Epithelial cell of esophagus (primary cell): ENCODE measurements at regions not wholly inside any gene's neighbourhood (a gene's known extent, or its start where the extent isn't known, plus 50 kb on each side); places are given as distances from the start of the nearest gene placed in this dataset.
"Not testable (repeated sequence)": the region's sequence is repeated elsewhere in the genome, so short reads cannot be mapped to it uniquely, and the experiment has no call there.

Experiments used
- DNase-seq: peaks from one replicate; pipeline ENCODE4 v3.0.0; 2010; ENCODE audit warnings: low read depth
- H3K4me3 ChIP-seq: 2 replicates; pipeline ENCODE4 v1.5.1; 2011; ENCODE audit warnings: mild to moderate bottlenecking, low read length, control low read depth
- TF ChIP-seq, protein P1 (sequence below): IDR thresholded peaks from 2 replicates; pipeline ENCODE4 v1.5.1; 2011; ENCODE audit warnings: low read depth, mild to moderate bottlenecking, low read length, control low read depth, inconsistent platforms; ENCODE audit not compliant: insufficient read depth; ENCODE audit errors: missing control alignments

GRCh38 chr3:8303466-8303865 is 198.2 kb upstream of the LMCD1 start:
- peak; percentile 4 for DNase-seq
- TF ChIP-seq, protein P1, sequence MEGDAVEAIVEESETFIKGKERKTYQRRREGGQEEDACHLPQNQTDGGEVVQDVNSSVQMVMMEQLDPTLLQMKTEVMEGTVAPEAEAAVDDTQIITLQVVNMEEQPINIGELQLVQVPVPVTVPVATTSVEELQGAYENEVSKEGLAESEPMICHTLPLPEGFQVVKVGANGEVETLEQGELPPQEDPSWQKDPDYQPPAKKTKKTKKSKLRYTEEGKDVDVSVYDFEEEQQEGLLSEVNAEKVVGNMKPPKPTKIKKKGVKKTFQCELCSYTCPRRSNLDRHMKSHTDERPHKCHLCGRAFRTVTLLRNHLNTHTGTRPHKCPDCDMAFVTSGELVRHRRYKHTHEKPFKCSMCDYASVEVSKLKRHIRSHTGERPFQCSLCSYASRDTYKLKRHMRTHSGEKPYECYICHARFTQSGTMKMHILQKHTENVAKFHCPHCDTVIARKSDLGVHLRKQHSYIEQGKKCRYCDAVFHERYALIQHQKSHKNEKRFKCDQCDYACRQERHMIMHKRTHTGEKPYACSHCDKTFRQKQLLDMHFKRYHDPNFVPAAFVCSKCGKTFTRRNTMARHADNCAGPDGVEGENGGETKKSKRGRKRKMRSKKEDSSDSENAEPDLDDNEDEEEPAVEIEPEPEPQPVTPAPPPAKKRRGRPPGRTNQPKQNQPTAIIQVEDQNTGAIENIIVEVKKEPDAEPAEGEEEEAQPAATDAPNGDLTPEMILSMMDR: no peak
- no peak overlapping the region for H3K4me3 ChIP-seq

DNA sequence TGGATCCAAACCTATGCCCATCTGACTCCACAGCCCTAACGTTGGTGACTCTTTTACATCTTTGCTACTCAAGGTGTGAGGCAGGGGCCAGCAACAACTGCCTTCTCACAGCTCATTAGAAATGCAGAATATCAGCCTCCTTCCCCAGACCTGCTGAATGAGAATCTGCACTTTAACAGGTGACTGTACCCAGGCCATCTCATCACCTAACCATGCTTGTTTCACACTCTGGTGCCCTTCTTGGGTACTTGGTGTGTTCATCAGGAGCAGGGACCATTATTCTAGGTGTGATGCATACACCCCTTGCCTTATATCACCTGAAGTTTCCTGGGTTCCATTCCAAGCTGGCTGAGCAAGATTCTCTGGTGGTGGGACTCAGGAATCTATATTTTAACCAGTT is 196.3 kb upstream of the LMCD1 start:
- TF ChIP-seq, protein P1: no peak
- H3K4me3 ChIP-seq: no peak overlapping the region
- no peak for DNase-seq

DNA sequence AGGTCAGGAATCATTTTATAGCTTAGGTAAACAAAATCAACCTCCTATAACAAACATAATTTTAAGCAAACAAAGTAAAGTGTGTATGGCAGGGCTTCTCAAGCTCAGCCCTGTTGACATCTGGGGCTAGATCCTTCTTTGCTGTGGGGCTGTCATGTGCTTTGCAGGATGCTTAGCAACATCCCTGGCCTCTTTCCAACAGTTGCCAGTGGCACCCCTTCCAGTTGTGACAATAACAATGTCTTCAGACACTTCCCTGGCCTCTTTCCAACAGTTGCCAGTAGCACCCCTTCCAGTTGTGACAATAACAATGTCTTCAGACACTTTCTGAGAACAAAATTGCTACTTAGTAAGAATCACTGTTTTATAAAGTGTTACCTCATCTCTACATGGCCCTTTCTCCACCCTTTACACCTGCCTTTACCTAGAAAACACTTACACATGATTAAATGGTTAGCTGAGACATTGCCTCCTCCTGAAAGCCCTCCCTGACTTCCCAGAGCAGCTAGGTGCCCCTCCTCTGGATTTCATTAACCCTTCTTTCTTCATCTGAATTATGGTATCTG is 194.0 kb upstream of the LMCD1 start:
- TF ChIP-seq, protein P1: no peak
- H3K4me3 ChIP-seq: no peak overlapping the region
- no peak for DNase-seq

- no peak overlapping the region for H3K4me3 ChIP-seq
- DNase-seq: no peak
- TF ChIP-seq, protein P1: no peak
Observed at GRCh38 chr3:8311321-8311720, 190.3 kb upstream of the LMCD1 start.

- DNase-seq: no peak
- H3K4me3 ChIP-seq: no peak overlapping the region
- TF ChIP-seq, protein P1: no peak
Observed at GRCh38 chr3:8312685-8313084, 188.9 kb upstream of the LMCD1 start.

- TF ChIP-seq, protein P1: no peak
- H3K4me3 ChIP-seq: no peak overlapping the region
- DNase-seq: no peak
Observed at GRCh38 chr3:8313560-8314267, 187.9 kb upstream of the LMCD1 start.

GRCh38 chr3:8315526-8315925 is 186.1 kb upstream of the LMCD1 start:
- not testable (repeated sequence) for H3K4me3 ChIP-seq

More at GRCh38 chr3:8315526-8315925, 186.1 kb upstream of the LMCD1 start:
- DNase-seq: not testable (repeated sequence)
